IMR-90 (cell line): ENCODE measurements at regions not wholly inside any gene's neighbourhood (a gene's known extent, or its start where the extent isn't known, plus 50 kb on each side); places are given as distances from the start of the nearest gene placed in this dataset.

Experiments used
- ATAC-seq: fragments of 200-7000 bp; cut with Tn5 transposase; 2 replicates; pipeline ENCODE4 v1.9.1; 2020; ENCODE audit warnings: low read depth, mild to moderate bottlenecking, moderate library complexity
- BruUV-seq: library from RNA; stranded (reverse); fragments of 400-500 nt; replicated peaks from 2 replicates; lab custom pipeline; 2021; lab: Mats Ljungman, UMichigan
- CTCF ChIA-PET: fragments of 300-600 bp; formaldehyde crosslinking; extraction: SDS; loops from one replicate; lab custom pipeline; 2021; ENCODE audit warnings: antibody characterized with exemption; lab: Yijun Ruan, JAX
- POLR2A ChIA-PET: fragments of 300-600 bp; sonication (Branson Sonifier 250); formaldehyde crosslinking; loops from one replicate; lab custom pipeline; 2022; ENCODE audit warnings: antibody characterized with exemption; ENCODE audit not compliant: unreplicated experiment; lab: Charles Lee
- DNase-seq: peaks from one replicate; pipeline ENCODE4 v3.0.0; 2013
- H2AFZ ChIP-seq: replicated peaks from 2 replicates; pipeline ENCODE3; 2013; ENCODE audit warnings: low read length, mild to moderate bottlenecking; ENCODE audit not compliant: poor library complexity
- H2AK5ac ChIP-seq: 2 replicates; pipeline ENCODE4 v1.6.1; 2013; ENCODE audit warnings: low read depth, low read length, inconsistent platforms
- H2AK9ac ChIP-seq: replicated peaks from 2 replicates; pipeline ENCODE3; 2013; ENCODE audit warnings: mild to moderate bottlenecking, low read depth, low read length, moderate library complexity; ENCODE audit not compliant: poor library complexity
- H2BK120ac ChIP-seq: 2 replicates; pipeline ENCODE4 v1.6.1; 2013; ENCODE audit warnings: low read depth, low read length, inconsistent platforms
- H2BK15ac ChIP-seq: 3 replicates; pipeline ENCODE4 v1.6.1; 2013; ENCODE audit warnings: low read depth, low read length, inconsistent platforms
- H2BK20ac ChIP-seq: 2 replicates; pipeline ENCODE4 v1.6.1; 2013; ENCODE audit warnings: low read depth, mild to moderate bottlenecking, inconsistent platforms, low read length, moderate library complexity
- H2BK5ac ChIP-seq: 2 replicates; pipeline ENCODE4 v1.6.1; 2013; ENCODE audit warnings: mild to moderate bottlenecking, low read depth, low read length, inconsistent platforms; ENCODE audit not compliant: poor library complexity, severe bottlenecking
- H3K14ac ChIP-seq: replicated peaks from 2 replicates; pipeline ENCODE4 v1.6.1; 2013; ENCODE audit warnings: low read depth, low read length, inconsistent platforms
- H3K18ac ChIP-seq: 2 replicates; pipeline ENCODE4 v1.6.1; 2013; ENCODE audit warnings: low read depth, low read length, control low read depth
- H3K23ac ChIP-seq: 2 replicates; pipeline ENCODE4 v1.6.1; 2013; ENCODE audit warnings: low read depth, low read length, inconsistent platforms
- H3K27ac ChIP-seq: 2 replicates; pipeline ENCODE4 v1.5.1; 2013; ENCODE audit warnings: mild to moderate bottlenecking, control low read depth, low read length; ENCODE audit not compliant: insufficient read depth
- H3K27me3 ChIP-seq: 2 replicates; pipeline ENCODE4 v1.6.1; 2013; ENCODE audit warnings: low read length; ENCODE audit not compliant: control insufficient read depth, insufficient read depth
- H3K36me3 ChIP-seq: 2 replicates; pipeline ENCODE4 v1.6.1; 2013; ENCODE audit warnings: low read length, mixed read lengths; ENCODE audit not compliant: control insufficient read depth, insufficient read depth
- H3K4ac ChIP-seq: 2 replicates; pipeline ENCODE4 v1.6.1; 2013; ENCODE audit warnings: low read depth, low read length, inconsistent platforms
- H3K4me1 ChIP-seq: 2 replicates; pipeline ENCODE4 v1.6.1; 2013; ENCODE audit warnings: low read length, mixed read lengths; ENCODE audit not compliant: control insufficient read depth, insufficient read depth
- H3K4me2 ChIP-seq: 2 replicates; pipeline ENCODE4 v1.6.1; 2013; ENCODE audit warnings: low read depth, mild to moderate bottlenecking, control low read depth, low read length, moderate library complexity
- H3K4me3 ChIP-seq: 2 replicates; pipeline ENCODE4 v1.5.1; 2013; ENCODE audit warnings: low read depth, mild to moderate bottlenecking, control low read depth, low read length, moderate library complexity; ENCODE audit not compliant: insufficient read depth
- H3K56ac ChIP-seq: 2 replicates; pipeline ENCODE4 v1.6.1; 2013; ENCODE audit warnings: low read length, inconsistent platforms; ENCODE audit not compliant: insufficient read depth; ENCODE audit errors: extremely low read depth
- H3K79me1 ChIP-seq, 2 experiments: 2 replicates each; pipeline ENCODE4 v1.6.1; 2013; ENCODE audit warnings: low read length in 2 of 2, inconsistent platforms in 1 of 2, low read depth in 1 of 2
- H3K9ac ChIP-seq: 2 replicates; pipeline ENCODE4 v1.6.1; 2013; ENCODE audit warnings: low read depth, low read length, control low read depth
- H3K9me1 ChIP-seq: 2 replicates; pipeline ENCODE4 v1.6.1; 2013; ENCODE audit warnings: low read length, inconsistent platforms; ENCODE audit not compliant: insufficient read depth
- H3K9me3 ChIP-seq: 2 replicates; pipeline ENCODE4 v1.6.1; 2013; ENCODE audit warnings: low read length; ENCODE audit not compliant: control insufficient read depth, insufficient read depth
- H4K20me1 ChIP-seq: 2 replicates; pipeline ENCODE4 v1.6.1; 2013; ENCODE audit warnings: low read length, inconsistent platforms; ENCODE audit not compliant: insufficient read depth
- H4K5ac ChIP-seq: 2 replicates; pipeline ENCODE4 v1.6.1; 2013; ENCODE audit warnings: mild to moderate bottlenecking, low read depth, low read length, control low read depth
- H4K8ac ChIP-seq, 2 experiments: 2 replicates each; pipeline ENCODE4 v1.6.1; 2013; ENCODE audit warnings: low read depth in 2 of 2, low read length in 2 of 2, control low read depth in 1 of 2, inconsistent platforms in 1 of 2
- H4K91ac ChIP-seq: 2 replicates; pipeline ENCODE4 v1.6.1; 2013; ENCODE audit warnings: low read depth, low read length, inconsistent platforms; ENCODE audit not compliant: insufficient read depth
- BHLHE40 ChIP-seq: fragments of 150-350 bp; IDR thresholded peaks from 2 replicates; pipeline ENCODE4 v1.6.1; 2016; ENCODE audit warnings: mild to moderate bottlenecking, low read depth, low read length
- CEBPB ChIP-seq: IDR thresholded peaks from 2 replicates; pipeline ENCODE4 v1.6.1; 2012; ENCODE audit warnings: low read depth, low read length, improper control_type of control experiment
- CHD1 ChIP-seq: IDR thresholded peaks from 2 replicates; pipeline ENCODE4 v1.6.1; 2012; ENCODE audit warnings: low read depth, low read length, improper control_type of control experiment
- FOS ChIP-seq: fragments of 150-350 bp; IDR thresholded peaks from 2 replicates; pipeline ENCODE4 v1.6.1; 2016; ENCODE audit warnings: low read depth, low read length
- MAFK ChIP-seq: IDR thresholded peaks from 2 replicates; pipeline ENCODE4 v1.6.1; 2012; ENCODE audit warnings: low read depth, low read length, improper control_type of control experiment
- MAZ ChIP-seq: IDR thresholded peaks from 2 replicates; pipeline ENCODE4 v1.6.1; 2012; ENCODE audit warnings: low read depth, mild to moderate bottlenecking, low read length, improper control_type of control experiment, moderate library complexity, borderline replicate concordance
- MXI1 ChIP-seq: IDR thresholded peaks from 2 replicates; pipeline ENCODE4 v1.6.1; 2012; ENCODE audit warnings: low read depth, mild to moderate bottlenecking, low read length, moderate library complexity, borderline replicate concordance
- NFE2L2 ChIP-seq: fragments of 150-350 bp; IDR thresholded peaks from 2 replicates; pipeline ENCODE4 v1.6.1; 2016; ENCODE audit warnings: low read depth, mild to moderate bottlenecking, low read length
- POLR2A ChIP-seq: IDR thresholded peaks from 2 replicates; pipeline ENCODE4 v1.6.1; 2012; ENCODE audit warnings: mild to moderate bottlenecking, low read depth, low read length
- RAD21 ChIP-seq: IDR thresholded peaks from 2 replicates; pipeline ENCODE4 v1.6.1; 2012; ENCODE audit warnings: low read length, improper control_type of control experiment
- RCOR1 ChIP-seq: IDR thresholded peaks from 2 replicates; pipeline ENCODE4 v1.6.1; 2012; ENCODE audit warnings: mild to moderate bottlenecking, low read length, improper control_type of control experiment; ENCODE audit not compliant: insufficient replicate concordance
- RFX5 ChIP-seq: IDR thresholded peaks from 2 replicates; pipeline ENCODE4 v1.8.0; 2012; ENCODE audit warnings: low read depth, mild to moderate bottlenecking, low read length, moderate library complexity
- SMC3 ChIP-seq: fragments of 150-350 bp; IDR thresholded peaks from 2 replicates; pipeline ENCODE4 v1.6.1; 2016; ENCODE audit warnings: low read depth, mild to moderate bottlenecking, antibody characterized with exemption, low read length, moderate library complexity
- WGBS, 2 experiments: methylation state at CpG; one replicate each; pipeline versions ENCODE4 v1.1.5 to v1.1.7; 2013; ENCODE audit warnings: missing lambda C conversion rate in 2 of 2; ENCODE audit not compliant: insufficient read length in 1 of 2; ENCODE audit errors: extremely low coverage in 2 of 2; 5-methylcytosine and 5-hydroxymethylcytosine counted together
- dilution Hi-C: fragments of 300-500 bp; cut with HindIII; formaldehyde crosslinking; loops from one replicate; pipeline ENCODE4 v1.14.3; 2018; ENCODE audit warnings: low sequenced_read_pairs; ENCODE audit not compliant: unreplicated experiment
- in situ Hi-C: fragments of 300-500 bp; cut with MboI; formaldehyde crosslinking; loops from 3 replicates; pipeline ENCODE4 v1.14.3; 2019; ENCODE audit warnings: low sequenced_read_pairs, inconsistent platforms, mixed read lengths
- intact Hi-C: fragments of 100-400 bp; cut with micrococcal nuclease; formaldehyde crosslinking; loops from 2 replicates; pipeline ENCODE4 v1.10.0; 2022
- TF ChIP-seq, protein P1 (sequence below): conservative IDR thresholded peaks from 2 replicates; pipeline ENCODE4 v1.5.1; 2012; ENCODE audit warnings: mild to moderate bottlenecking, low read depth, low read length, improper control_type of control experiment
- TF ChIP-seq, protein P2 (sequence below): fragments of 150-350 bp; IDR thresholded peaks from 2 replicates; pipeline ENCODE4 v1.6.1; 2016; ENCODE audit warnings: low read depth, mild to moderate bottlenecking, low read length, moderate library complexity, borderline replicate concordance

DNA sequence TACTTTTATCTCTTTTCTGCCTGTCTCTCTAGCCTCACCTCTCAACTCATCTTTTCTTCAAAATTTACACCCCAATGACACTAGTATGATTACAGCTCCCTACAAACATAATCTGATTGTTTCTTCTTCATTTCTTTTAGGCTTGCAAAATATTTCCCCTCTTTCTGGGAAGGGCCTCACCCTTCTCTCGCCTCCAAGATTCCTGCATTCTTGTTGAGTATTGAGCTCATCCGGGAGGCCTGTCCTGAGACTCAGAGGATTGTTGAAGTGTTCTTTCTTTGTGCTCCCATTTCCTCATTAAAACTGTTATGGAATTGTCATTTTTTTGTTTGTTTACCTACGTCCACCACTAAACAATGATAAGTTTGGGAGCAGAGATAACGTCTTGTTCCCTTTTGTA is 99.1 kb upstream of the CHRM3 start:
- Histone ChIP-seq H4K5ac (no peak overlapping the region), H4K8ac (no peak overlapping the region), H3K18ac (no peak overlapping the region), H3K36me3 (no peaks in the 10 kb centered on the region), H3K27me3 (no peaks in the 10 kb centered on the region), H3K9ac (no peak overlapping the region), H2AFZ (no peak overlapping the region), H2BK120ac (no peak overlapping the region), H2BK20ac (no peak overlapping the region), H2BK15ac (no peak overlapping the region), H3K9me1 (no peaks in the 10 kb centered on the region), H4K91ac (no peak overlapping the region), H3K9me3 (peaks cover 12% of the 10 kb centered on the region), H3K27ac (no peak overlapping the region), H4K20me1 (no peaks in the 10 kb centered on the region), H3K4ac (no peak overlapping the region), H3K4me2 (no peak overlapping the region), H3K56ac (no peak overlapping the region), H3K4me1 (no peaks in the 10 kb centered on the region), H3K4me3 (no peak overlapping the region), H2AK5ac (no peak overlapping the region), H3K79me1 (no peaks in the 10 kb centered on the region), H2BK5ac (no peak overlapping the region), H2AK9ac (no peak overlapping the region), H3K23ac (no peak overlapping the region), H3K14ac (no peak overlapping the region)
- no TSS peak for BruUV-seq
- no peak for TF ChIP-seq MXI1
- no peak for TF ChIP-seq NFE2L2
- no peak for TF ChIP-seq FOS
- no peak for TF ChIP-seq MAFK
- TF ChIP-seq, protein P1, sequence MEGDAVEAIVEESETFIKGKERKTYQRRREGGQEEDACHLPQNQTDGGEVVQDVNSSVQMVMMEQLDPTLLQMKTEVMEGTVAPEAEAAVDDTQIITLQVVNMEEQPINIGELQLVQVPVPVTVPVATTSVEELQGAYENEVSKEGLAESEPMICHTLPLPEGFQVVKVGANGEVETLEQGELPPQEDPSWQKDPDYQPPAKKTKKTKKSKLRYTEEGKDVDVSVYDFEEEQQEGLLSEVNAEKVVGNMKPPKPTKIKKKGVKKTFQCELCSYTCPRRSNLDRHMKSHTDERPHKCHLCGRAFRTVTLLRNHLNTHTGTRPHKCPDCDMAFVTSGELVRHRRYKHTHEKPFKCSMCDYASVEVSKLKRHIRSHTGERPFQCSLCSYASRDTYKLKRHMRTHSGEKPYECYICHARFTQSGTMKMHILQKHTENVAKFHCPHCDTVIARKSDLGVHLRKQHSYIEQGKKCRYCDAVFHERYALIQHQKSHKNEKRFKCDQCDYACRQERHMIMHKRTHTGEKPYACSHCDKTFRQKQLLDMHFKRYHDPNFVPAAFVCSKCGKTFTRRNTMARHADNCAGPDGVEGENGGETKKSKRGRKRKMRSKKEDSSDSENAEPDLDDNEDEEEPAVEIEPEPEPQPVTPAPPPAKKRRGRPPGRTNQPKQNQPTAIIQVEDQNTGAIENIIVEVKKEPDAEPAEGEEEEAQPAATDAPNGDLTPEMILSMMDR, result no peak
- no peak for TF ChIP-seq CEBPB
- TF ChIP-seq RFX5, result no peak
- no peak for TF ChIP-seq MAZ
- no peak for TF ChIP-seq BHLHE40
- TF ChIP-seq RCOR1, result no peak
- no peak for TF ChIP-seq SMC3
- no peak for TF ChIP-seq RAD21
- TF ChIP-seq, protein P2, sequence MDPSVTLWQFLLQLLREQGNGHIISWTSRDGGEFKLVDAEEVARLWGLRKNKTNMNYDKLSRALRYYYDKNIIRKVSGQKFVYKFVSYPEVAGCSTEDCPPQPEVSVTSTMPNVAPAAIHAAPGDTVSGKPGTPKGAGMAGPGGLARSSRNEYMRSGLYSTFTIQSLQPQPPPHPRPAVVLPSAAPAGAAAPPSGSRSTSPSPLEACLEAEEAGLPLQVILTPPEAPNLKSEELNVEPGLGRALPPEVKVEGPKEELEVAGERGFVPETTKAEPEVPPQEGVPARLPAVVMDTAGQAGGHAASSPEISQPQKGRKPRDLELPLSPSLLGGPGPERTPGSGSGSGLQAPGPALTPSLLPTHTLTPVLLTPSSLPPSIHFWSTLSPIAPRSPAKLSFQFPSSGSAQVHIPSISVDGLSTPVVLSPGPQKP, result no peak
- no peak for TF ChIP-seq CHD1
- TF ChIP-seq POLR2A, result no peak
- ChIA-PET POLR2A (no interaction called here), CTCF (no interaction called here)
- dilution Hi-C loops, result no loop called here
- DNase-seq, result no peak
- intact Hi-C loops, result no loop called here
- WGBS, 2 experiments, result no CpG with 5 or more reads among the region's 4 CpGs
- ATAC-seq, result no peak
- in situ Hi-C loops, result no loop called here
